Endothelial cell (in vitro differentiated cells): ENCODE measurements at regions not wholly inside any gene's neighbourhood (a gene's known extent, or its start where the extent isn't known, plus 50 kb on each side); places are given as distances from the start of the nearest gene placed in this dataset.
A peak's percentile ranks its signal among the peaks of the same experiment; 100 is the strongest.

Source experiments
- DNase-seq: peaks from one replicate; pipeline ENCODE4 v3.0.0; 2021; ENCODE audit warnings: low spot score
- H3K27ac Mint-ChIP-seq: one replicate; pipeline ENCODE4 v1.8.0; 2021; ENCODE audit warnings: mixed read lengths, inconsistent platforms; ENCODE audit not compliant: unreplicated experiment
- H3K27me3 Mint-ChIP-seq: one replicate; pipeline ENCODE4 v1.8.0; 2021; ENCODE audit warnings: mild to moderate bottlenecking, moderate library complexity, mixed read lengths, inconsistent platforms; ENCODE audit not compliant: unreplicated experiment
- H3K36me3 Mint-ChIP-seq: one replicate; pipeline ENCODE4 v1.8.0; 2021; ENCODE audit warnings: mild to moderate bottlenecking, low read depth, mixed read lengths, inconsistent platforms; ENCODE audit not compliant: unreplicated experiment
- H3K4me1 Mint-ChIP-seq: one replicate; pipeline ENCODE4 v1.8.0; 2021; ENCODE audit warnings: mild to moderate bottlenecking, mixed read lengths, inconsistent platforms; ENCODE audit not compliant: unreplicated experiment
- H3K4me3 Mint-ChIP-seq: one replicate; pipeline ENCODE4 v1.8.0; 2021; ENCODE audit warnings: mild to moderate bottlenecking, mixed read lengths, inconsistent platforms; ENCODE audit not compliant: unreplicated experiment
- H3K9me3 Mint-ChIP-seq: one replicate; pipeline ENCODE4 v1.8.0; 2021; ENCODE audit warnings: mixed read lengths, inconsistent platforms; ENCODE audit not compliant: unreplicated experiment
- CTCF ChIP-seq: fragments of 200-600 bp; sonication (generic); IDR thresholded peaks from one replicate; pipeline ENCODE4 v1.5.0; 2021; ENCODE audit warnings: antibody characterized with exemption; ENCODE audit not compliant: unreplicated experiment

- no peak for DNase-seq
- Mint-ChIP-seq H3K27ac (no peak overlapping the region), H3K36me3 (peaks cover 44% of the 10 kb centered on the region), H3K4me1 (no peaks in the 10 kb centered on the region), H3K9me3 (peaks cover 68% of the 10 kb centered on the region), H3K27me3 (peaks cover 33% of the 10 kb centered on the region), H3K4me3 (no peak overlapping the region)
- TF ChIP-seq CTCF, result no peak
These were observed 51.1 kb upstream of the PPP2R3B start for GRCh38 chrX:437661-438390.

GRCh38 chrX:439241-439640 lies 52.5 kb upstream of the PPP2R3B start:
- peaks cover 36% of the 10 kb centered on the region for H3K27me3 Mint-ChIP-seq

DNA sequence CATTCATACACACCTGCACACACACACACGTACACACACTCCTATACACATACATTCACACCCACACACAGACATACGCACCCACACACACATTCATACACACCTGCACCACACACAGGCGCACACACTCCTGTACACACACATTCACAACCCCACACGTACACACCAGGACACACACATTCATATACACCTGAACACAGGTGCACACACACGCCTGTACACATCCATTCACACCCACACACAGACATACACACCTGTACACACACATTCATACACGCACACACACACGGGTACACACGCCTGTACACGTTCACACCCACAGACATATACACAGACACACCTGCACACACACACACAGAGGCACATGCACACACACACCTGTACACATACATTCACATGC lies 53.0 kb upstream of the PPP2R3B start:
- Mint-ChIP-seq H3K36me3 (peaks cover 51% of the 10 kb centered on the region), H3K4me3 (peak overlapping the region; percentile 14), H3K4me1 (no peaks in the 10 kb centered on the region), H3K27me3 (peaks cover 33% of the 10 kb centered on the region), H3K9me3 (peaks cover 81% of the 10 kb centered on the region), H3K27ac (peak overlapping the region; percentile 16)
- TF ChIP-seq CTCF, result no peak
- DNase-seq, result no peak

More at GRCh38 chrX:439241-439640, 52.5 kb upstream of the PPP2R3B start:
- no peak for TF ChIP-seq CTCF
- H3K9me3 Mint-ChIP-seq, result peaks cover 82% of the 10 kb centered on the region
- H3K4me3 Mint-ChIP-seq, result peak overlapping the region; percentile 14
- H3K36me3 Mint-ChIP-seq, result peaks cover 51% of the 10 kb centered on the region
- no peaks in the 10 kb centered on the region for H3K4me1 Mint-ChIP-seq
- DNase-seq, result no peak
- no peak overlapping the region for H3K27ac Mint-ChIP-seq

GRCh38 chrX:440636-441035 lies 53.9 kb upstream of the PPP2R3B start:
- peak overlapping the region; percentile 44 for H3K4me3 Mint-ChIP-seq
- peaks cover 78% of the 10 kb centered on the region for H3K9me3 Mint-ChIP-seq
- TF ChIP-seq CTCF, result no peak
- no peaks in the 10 kb centered on the region for H3K4me1 Mint-ChIP-seq
- peaks cover 31% of the 10 kb centered on the region for H3K27me3 Mint-ChIP-seq
- DNase-seq, result no peak
- peak overlapping the region; percentile 54 for H3K27ac Mint-ChIP-seq
- peaks cover 45% of the 10 kb centered on the region for H3K36me3 Mint-ChIP-seq

- no peak for TF ChIP-seq CTCF
- Mint-ChIP-seq H3K9me3 (peaks cover 64% of the 10 kb centered on the region), H3K4me1 (no peaks in the 10 kb centered on the region), H3K27me3 (peaks cover 24% of the 10 kb centered on the region), H3K36me3 (peaks cover 32% of the 10 kb centered on the region), H3K4me3 (peak overlapping the region; percentile 9), H3K27ac (no peak overlapping the region)
- no peak for DNase-seq
These were observed 57.0 kb upstream of the PPP2R3B start for GRCh38 chrX:443536-444210.
